ENCODE measurements at regions not wholly inside any gene's neighbourhood (a gene's known extent, or its start where the extent isn't known, plus 50 kb on each side); places are given as distances from the start of the nearest gene placed in this dataset.

DNA sequence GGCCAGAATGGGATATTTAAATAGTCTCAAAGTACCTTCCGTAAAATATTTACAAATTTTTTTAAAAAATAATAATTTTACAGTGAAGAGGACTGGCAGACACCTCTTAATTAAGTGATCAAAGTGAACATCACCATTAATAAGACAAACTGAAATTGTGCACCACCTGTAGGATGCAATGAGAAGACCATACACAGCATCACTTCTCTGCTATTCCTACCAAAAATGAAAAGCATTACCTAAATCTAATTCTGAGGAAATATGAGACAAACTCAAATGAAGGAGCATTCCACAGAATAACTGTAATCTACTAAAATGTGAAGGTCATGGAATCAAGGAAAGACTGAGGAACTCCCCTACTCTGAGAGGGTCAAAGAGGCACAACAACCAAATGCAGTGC lies 68.2 kb upstream of the PRDX6 start:
- DNase-seq: no peak
- Mint-ChIP-seq H3K4me3 (no peak overlapping the region), H3K36me3 (peaks cover 0 to 22% (median 6%) of the 10 kb centered on the region in 5 donors), H3K27ac (no peak overlapping the region), H3K9me3 (no peaks in the 10 kb centered on the region), H3K27me3 (peaks cover 0 to 2% (median 0%) of the 10 kb centered on the region in 5 donors), H3K4me1 (peaks cover 7 to 37% (median 32%) of the 10 kb centered on the region in 7 donors)
- POLR2A ChIA-PET: no interaction called here
- Histone ChIP-seq H3K4me1 (ENCODE audit: control insufficient read depth in 2 of 2, insufficient read depth in 2 of 2, low read length in 2 of 2) (peaks cover 7 to 8% of the 10 kb centered on the region in 2 donors), H3K4me3 (ENCODE audit: low read length) (no peak overlapping the region), H3K9me3 (ENCODE audit: control insufficient read depth in 2 of 3, low read length in 3 of 3) (no peaks in the 10 kb centered on the region), H3K36me3 (ENCODE audit: control insufficient read depth in 2 of 3, insufficient read depth in 3 of 3, low read length in 3 of 3) (no peaks in the 10 kb centered on the region), H3K27ac (ENCODE audit: low read depth, low read length) (no peak overlapping the region), H3K27me3 (ENCODE audit: control insufficient read depth in 2 of 2, insufficient read depth in 2 of 2, low read length in 2 of 2) (no peaks in the 10 kb centered on the region)
- intact Hi-C loops (cut with micrococcal nuclease): loop anchor here (5.0 to 10.0 kb wide), 3 partner anchors 154 to 662 kb away; no protein-coding TSS in a partner anchor
- ATAC-seq: no peak
- CTCF ChIA-PET: interaction anchor here (1.6 kb wide), 1 partner anchor 664 kb away, joined by 5 read pairs; no protein-coding TSS in a partner anchor

DNA sequence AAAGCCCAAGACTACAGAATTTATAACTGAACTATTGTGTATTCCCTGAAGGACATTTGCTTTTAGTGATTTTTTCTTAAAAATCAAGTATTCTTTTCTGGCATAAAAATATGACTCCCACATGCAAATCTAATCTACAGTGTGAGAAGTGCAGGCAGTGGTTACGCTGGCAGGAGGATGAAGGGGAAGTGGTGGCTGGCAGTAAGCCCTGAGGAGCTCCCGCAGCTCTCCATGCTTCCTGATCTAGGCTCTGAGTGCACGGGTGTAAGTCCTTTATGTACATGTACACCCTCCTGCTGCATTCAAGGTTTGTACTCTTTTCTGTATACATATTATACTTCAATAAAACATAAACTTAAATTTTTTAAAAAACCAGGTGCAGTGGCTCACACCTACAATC lies 67.5 kb upstream of the PRDX6 start:
- H3K27ac ChIP-seq (ENCODE audit: low read depth, low read length): no peak overlapping the region
- H3K27ac Mint-ChIP-seq: peak overlapping the region in 2 of 9 donors; percentile 12 to 24

DNA sequence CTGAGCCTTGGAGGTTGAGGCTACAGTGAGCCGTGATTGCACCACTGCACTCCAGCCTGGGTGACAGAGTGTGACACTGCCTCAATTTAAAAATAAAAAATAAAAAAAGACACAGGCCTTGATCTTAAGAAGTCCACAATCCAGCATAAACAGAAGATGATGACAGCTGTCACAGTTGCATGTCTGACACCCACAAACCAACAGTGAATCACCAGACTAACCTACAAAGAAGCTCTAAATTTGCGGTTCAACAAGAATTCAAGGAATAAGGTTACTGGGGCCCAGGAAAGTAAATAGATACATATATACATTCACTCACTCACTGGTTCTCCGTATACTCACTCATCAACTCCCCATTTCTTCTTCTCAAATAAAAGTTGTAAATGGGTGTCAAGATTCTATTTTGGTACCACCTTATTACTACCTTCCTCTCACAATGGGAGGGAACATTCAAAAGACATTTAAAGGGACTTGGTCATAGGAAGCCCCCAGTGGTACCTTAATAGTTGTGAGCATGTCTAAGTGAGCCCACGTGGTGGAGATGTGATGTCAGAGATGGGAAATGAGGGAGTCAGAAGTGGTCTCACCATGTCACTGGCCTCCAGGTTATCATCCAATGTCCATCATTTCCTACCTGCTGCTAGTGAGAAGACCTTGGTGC lies 66.9 kb upstream of the PRDX6 start:
- peak overlapping the region in 1 of 10 donors; percentile 12 for H3K4me3 Mint-ChIP-seq
- Histone ChIP-seq H3K27me3 (ENCODE audit: control insufficient read depth in 2 of 2, insufficient read depth in 2 of 2, low read length in 2 of 2) (no peaks in the 10 kb centered on the region), H3K36me3 (ENCODE audit: control insufficient read depth in 2 of 3, insufficient read depth in 3 of 3, low read length in 3 of 3) (peaks cover 0 to 3% (median 0%) of the 10 kb centered on the region in 3 experiments), H3K4me3 (ENCODE audit: low read length) (no peak overlapping the region), H3K9me3 (ENCODE audit: control insufficient read depth in 2 of 3, low read length in 3 of 3) (no peaks in the 10 kb centered on the region), H3K27ac (ENCODE audit: low read depth, low read length) (no peak overlapping the region), H3K4me1 (ENCODE audit: control insufficient read depth in 2 of 2, insufficient read depth in 2 of 2, low read length in 2 of 2) (peaks cover 7 to 8% of the 10 kb centered on the region in 2 donors)
- H3K9me3 Mint-ChIP-seq: no peaks in the 10 kb centered on the region
- intact Hi-C loops (cut with micrococcal nuclease): no loop called here
- H3K36me3 Mint-ChIP-seq: peaks cover 0 to 26% (median 5%) of the 10 kb centered on the region in 5 donors
- ATAC-seq (peak; percentile 40), DNase-seq (no peak)
- ChIA-PET POLR2A (interaction anchor here (1.3 kb wide), 1 partner anchor 592 kb away, joined by 3 read pairs; no protein-coding TSS in a partner anchor), CTCF (no interaction called here)
- H3K4me1 Mint-ChIP-seq: peaks cover 7 to 37% (median 32%) of the 10 kb centered on the region in 7 donors
- H3K27me3 Mint-ChIP-seq: peaks cover 0 to 2% (median 0%) of the 10 kb centered on the region in 5 donors
- peak overlapping the region in 3 of 9 donors; percentile 54 to 67 (median 62) for H3K27ac Mint-ChIP-seq

More for the DNA sequence above, 67.5 kb upstream of the PRDX6 start:
- Mint-ChIP-seq H3K4me3 (peak overlapping the region in 4 of 10 donors; percentile 7 to 23 (median 20)), H3K36me3 (peaks cover 0 to 21% (median 5%) of the 10 kb centered on the region in 5 donors), H3K9me3 (no peaks in the 10 kb centered on the region), H3K4me1 (peaks cover 7 to 37% (median 32%) of the 10 kb centered on the region in 7 donors), H3K27me3 (peaks cover 0 to 2% (median 0%) of the 10 kb centered on the region in 5 donors)
- Histone ChIP-seq H3K4me1 (ENCODE audit: control insufficient read depth in 2 of 2, insufficient read depth in 2 of 2, low read length in 2 of 2) (peaks cover 7 to 8% of the 10 kb centered on the region in 2 donors), H3K36me3 (ENCODE audit: control insufficient read depth in 2 of 3, insufficient read depth in 3 of 3, low read length in 3 of 3) (no peaks in the 10 kb centered on the region), H3K27me3 (ENCODE audit: control insufficient read depth in 2 of 2, insufficient read depth in 2 of 2, low read length in 2 of 2) (no peaks in the 10 kb centered on the region), H3K4me3 (ENCODE audit: low read length) (no peak overlapping the region), H3K9me3 (ENCODE audit: control insufficient read depth in 2 of 3, low read length in 3 of 3) (no peaks in the 10 kb centered on the region)
- ATAC-seq: peak; percentile 71
- ChIA-PET CTCF (interaction anchor here (0.6 kb wide), 1 partner anchor 664 kb away, joined by 3 read pairs; no protein-coding TSS in a partner anchor), POLR2A (interaction anchor here (0.6 to 1.3 kb wide), 2 partner anchors 25 to 591 kb away, joined by 3 read pairs; no protein-coding TSS in a partner anchor)
- peak in 1 of 9 donors; percentile 11 for DNase-seq
- intact Hi-C loops (cut with micrococcal nuclease): loop anchor here (5.0 to 10.0 kb wide), 3 partner anchors 155 to 662 kb away; no protein-coding TSS in a partner anchor

DNA sequence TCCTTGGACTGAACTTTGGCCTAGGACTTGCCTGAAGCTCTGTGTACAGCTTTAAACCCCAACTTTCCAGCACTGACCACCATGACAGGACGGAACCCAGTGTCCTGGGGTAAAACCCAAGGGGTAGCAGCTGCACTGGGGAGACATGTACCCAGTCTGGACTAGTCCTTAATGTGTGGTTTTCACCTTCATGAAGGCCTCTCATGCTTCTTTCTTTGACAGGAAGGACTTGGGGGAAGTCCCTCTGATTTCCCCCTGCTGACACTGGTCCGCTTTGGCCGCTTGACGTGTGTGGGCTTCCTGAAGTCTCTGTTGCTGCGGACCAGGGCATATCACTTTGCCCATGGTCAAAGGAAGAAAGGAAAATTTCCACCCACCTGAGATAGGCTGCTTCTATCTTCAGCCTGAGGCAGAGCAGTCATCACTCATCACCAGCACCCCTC lies 66.3 kb upstream of the PRDX6 start:
- H3K27ac Mint-ChIP-seq: peak overlapping the region in 4 of 9 donors; percentile 34 to 54 (median 47)
- H3K36me3 Mint-ChIP-seq: peaks cover 4 to 27% (median 7%) of the 10 kb centered on the region in 5 donors
- peaks cover 7 to 37% (median 32%) of the 10 kb centered on the region in 7 donors for H3K4me1 Mint-ChIP-seq
- DNase-seq (no peak), ATAC-seq (peak; percentile 63)
- peaks cover 0 to 2% (median 0%) of the 10 kb centered on the region in 5 donors for H3K27me3 Mint-ChIP-seq
- H3K4me1 ChIP-seq (ENCODE audit: control insufficient read depth in 2 of 2, insufficient read depth in 2 of 2, low read length in 2 of 2): peaks cover 7 to 8% of the 10 kb centered on the region in 2 donors
- no peak overlapping the region for H3K4me3 Mint-ChIP-seq
- H3K27me3 ChIP-seq (ENCODE audit: control insufficient read depth in 2 of 2, insufficient read depth in 2 of 2, low read length in 2 of 2): no peaks in the 10 kb centered on the region
- ChIA-PET CTCF (no interaction called here), POLR2A (no interaction called here)
- no peaks in the 10 kb centered on the region for H3K9me3 Mint-ChIP-seq
- no peak overlapping the region for H3K4me3 ChIP-seq (ENCODE audit: low read length)
- H3K36me3 ChIP-seq (ENCODE audit: control insufficient read depth in 2 of 3, insufficient read depth in 3 of 3, low read length in 3 of 3): peaks cover 0 to 4% (median 0%) of the 10 kb centered on the region in 3 experiments
- intact Hi-C loops (cut with micrococcal nuclease): no loop called here
- no peaks in the 10 kb centered on the region for H3K9me3 ChIP-seq (ENCODE audit: control insufficient read depth in 2 of 3, low read length in 3 of 3)
- H3K27ac ChIP-seq (ENCODE audit: low read depth, low read length): no peak overlapping the region

DNA sequence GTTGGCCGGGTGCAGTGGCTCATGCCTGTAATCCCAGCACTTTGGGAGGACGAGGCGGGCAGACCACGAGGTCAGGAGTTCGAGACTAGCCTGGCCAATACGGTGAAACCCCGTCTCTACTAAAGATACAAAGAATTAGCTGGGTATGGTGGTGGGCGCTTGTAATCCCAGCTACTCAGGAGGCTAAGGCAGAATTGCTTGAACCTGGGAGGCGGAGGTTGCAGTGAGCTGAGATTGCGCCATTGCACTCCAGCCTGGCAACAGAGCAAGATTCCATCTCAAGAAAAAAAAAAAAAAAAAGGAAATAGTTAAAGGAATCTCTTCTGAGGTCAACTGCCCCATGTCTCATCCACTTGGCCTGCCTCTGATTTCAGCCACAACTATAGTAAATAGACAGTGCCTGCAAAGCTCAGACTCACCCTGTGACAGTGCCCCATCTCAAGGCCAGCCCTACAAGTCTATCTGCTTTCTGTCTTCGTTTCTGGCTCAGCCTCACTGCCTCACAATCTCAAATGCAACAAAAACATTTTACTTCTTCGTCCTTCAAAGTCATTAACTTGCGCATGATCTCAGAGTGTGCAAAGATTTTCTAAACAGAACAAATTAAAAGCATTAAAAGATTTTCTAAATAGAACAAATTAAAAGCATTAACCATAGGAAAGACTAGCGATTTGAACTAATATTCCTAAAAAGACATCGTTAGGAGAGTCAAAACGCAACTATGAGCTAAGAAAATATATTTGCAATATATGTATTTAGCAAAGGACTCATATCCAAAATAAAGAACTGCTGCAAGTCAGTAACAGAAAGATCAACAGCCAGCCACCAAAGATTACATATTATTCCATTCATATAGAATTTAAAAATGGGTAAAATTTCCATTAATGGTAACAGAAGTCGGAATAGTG lies 65.0 kb upstream of the PRDX6 start:
- DNase-seq (no peak), ATAC-seq (no peak)
- intact Hi-C loops (cut with micrococcal nuclease): no loop called here
- Mint-ChIP-seq H3K4me1 (peaks cover 0 to 30% (median 25%) of the 10 kb centered on the region in 7 donors), H3K9me3 (no peaks in the 10 kb centered on the region), H3K27me3 (peaks cover 0 to 2% (median 0%) of the 10 kb centered on the region in 5 donors), H3K36me3 (peaks cover 0 to 27% (median 8%) of the 10 kb centered on the region in 5 donors), H3K4me3 (no peak overlapping the region), H3K27ac (peak overlapping the region in 2 of 9 donors; percentile 29 to 72)
- peaks cover 2 to 8% of the 10 kb centered on the region in 2 donors for H3K4me1 ChIP-seq (ENCODE audit: control insufficient read depth in 2 of 2, insufficient read depth in 2 of 2, low read length in 2 of 2)
- peaks cover 0 to 8% (median 0%) of the 10 kb centered on the region in 3 experiments for H3K36me3 ChIP-seq (ENCODE audit: control insufficient read depth in 2 of 3, insufficient read depth in 3 of 3, low read length in 3 of 3)
- ChIA-PET CTCF (no interaction called here), POLR2A (no interaction called here)
- H3K9me3 ChIP-seq (ENCODE audit: control insufficient read depth in 2 of 3, low read length in 3 of 3): no peaks in the 10 kb centered on the region
- H3K27me3 ChIP-seq (ENCODE audit: control insufficient read depth in 2 of 2, insufficient read depth in 2 of 2, low read length in 2 of 2): no peaks in the 10 kb centered on the region
- H3K27ac ChIP-seq (ENCODE audit: low read depth, low read length): no peak overlapping the region
- H3K4me3 ChIP-seq (ENCODE audit: low read length): no peak overlapping the region

DNA sequence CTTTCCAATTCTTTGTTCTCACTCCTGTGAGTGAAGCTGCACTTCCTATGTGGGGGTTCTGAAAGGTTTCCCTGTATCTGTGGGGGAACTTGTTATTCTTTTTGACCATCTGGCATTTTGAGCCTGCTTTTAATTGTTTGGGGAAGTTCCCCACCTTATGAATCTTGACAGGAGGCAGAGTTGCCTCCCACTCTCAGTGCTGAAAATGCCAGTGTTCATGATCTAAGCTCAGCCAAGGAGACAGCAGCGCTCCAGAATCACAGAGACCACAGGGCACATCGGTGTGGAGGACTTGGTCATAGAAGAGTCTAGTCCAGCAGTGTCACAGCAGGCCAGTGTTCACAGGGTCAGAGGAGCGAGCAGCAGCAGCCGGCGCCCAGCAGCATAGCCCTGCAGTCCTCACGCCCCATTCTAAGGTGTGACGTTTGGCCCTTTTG lies 63.8 kb upstream of the PRDX6 start:
- Histone ChIP-seq H3K36me3 (ENCODE audit: control insufficient read depth in 2 of 3, insufficient read depth in 3 of 3, low read length in 3 of 3) (peaks cover 0 to 14% (median 0%) of the 10 kb centered on the region in 3 experiments), H3K27ac (ENCODE audit: low read depth, low read length) (no peak overlapping the region), H3K9me3 (ENCODE audit: control insufficient read depth in 2 of 3, low read length in 3 of 3) (no peaks in the 10 kb centered on the region), H3K4me3 (ENCODE audit: low read length) (no peak overlapping the region), H3K27me3 (ENCODE audit: control insufficient read depth in 2 of 2, insufficient read depth in 2 of 2, low read length in 2 of 2) (no peaks in the 10 kb centered on the region), H3K4me1 (ENCODE audit: control insufficient read depth in 2 of 2, insufficient read depth in 2 of 2, low read length in 2 of 2) (peaks cover 0 to 8% of the 10 kb centered on the region in 2 donors)
- no peaks in the 10 kb centered on the region for H3K9me3 Mint-ChIP-seq
- H3K27ac Mint-ChIP-seq: peak overlapping the region in 1 of 9 donors; percentile 15
- ATAC-seq: no peak
- CTCF ChIA-PET: no interaction called here
- intact Hi-C loops (cut with micrococcal nuclease): no loop called here
- H3K4me1 Mint-ChIP-seq: peaks cover 0 to 24% (median 21%) of the 10 kb centered on the region in 7 donors
- H3K4me3 Mint-ChIP-seq: no peak overlapping the region
- peaks cover 0 to 2% (median 0%) of the 10 kb centered on the region in 5 donors for H3K27me3 Mint-ChIP-seq
- POLR2A ChIA-PET: no interaction called here
- no peak for DNase-seq
- H3K36me3 Mint-ChIP-seq: peaks cover 0 to 34% (median 8%) of the 10 kb centered on the region in 5 donors
